ENCODE measurements at regions not wholly inside any gene's neighbourhood (a gene's known extent, or its start where the extent isn't known, plus 50 kb on each side); places are given as distances from the start of the nearest gene placed in this dataset.
"Not testable (repeated sequence)": the region's sequence is repeated elsewhere in the genome, so short reads cannot be mapped to it uniquely, and the experiment has no call there.

GRCh38 chr6:120931520-120932180, 402.6 kb downstream of the TBC1D32 start:
- not testable (repeated sequence) for DNase-seq (ENCODE audit: low read depth in 4 of 4, low spot score in 3 of 4)

DNA sequence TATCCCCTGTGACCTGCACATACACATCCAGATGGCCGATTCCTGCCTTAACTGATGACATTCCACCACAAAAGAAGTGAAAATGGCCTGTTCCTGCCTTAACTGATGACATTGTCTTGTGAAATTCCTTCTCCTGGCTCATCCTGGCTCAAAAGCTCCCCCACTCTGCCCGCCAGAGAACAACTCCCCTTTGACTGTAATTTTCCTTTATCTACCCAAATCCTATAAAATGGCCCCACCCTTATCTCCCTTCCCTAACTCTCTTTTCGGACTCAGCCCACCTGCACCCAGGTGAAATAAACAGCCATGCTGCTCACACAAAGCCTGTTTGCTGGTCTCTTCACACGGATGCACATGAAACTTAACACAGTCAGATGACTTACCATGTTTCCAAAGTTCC, 403.8 kb downstream of the TBC1D32 start:
- DNase-seq (ENCODE audit: low read depth in 4 of 4, low spot score in 3 of 4) = not testable (repeated sequence)

GRCh38 chr6:120924214-120924613, 410.1 kb downstream of the TBC1D32 start:
- no peak for DNase-seq (ENCODE audit: low read depth in 4 of 4, low spot score in 3 of 4)

- DNase-seq (ENCODE audit: low read depth in 4 of 4, low spot score in 3 of 4) = no peak
Observed at GRCh38 chr6:120918137-120918536, 416.1 kb downstream of the TBC1D32 start.

GRCh38 chr6:120916844-120917243, 417.4 kb downstream of the TBC1D32 start:
- no peak for DNase-seq (ENCODE audit: low read depth in 4 of 4, low spot score in 3 of 4)

- no peak for DNase-seq (ENCODE audit: low read depth in 4 of 4, low spot score in 3 of 4)
Observed at GRCh38 chr6:120913486-120913885, 420.8 kb downstream of the TBC1D32 start.

DNA sequence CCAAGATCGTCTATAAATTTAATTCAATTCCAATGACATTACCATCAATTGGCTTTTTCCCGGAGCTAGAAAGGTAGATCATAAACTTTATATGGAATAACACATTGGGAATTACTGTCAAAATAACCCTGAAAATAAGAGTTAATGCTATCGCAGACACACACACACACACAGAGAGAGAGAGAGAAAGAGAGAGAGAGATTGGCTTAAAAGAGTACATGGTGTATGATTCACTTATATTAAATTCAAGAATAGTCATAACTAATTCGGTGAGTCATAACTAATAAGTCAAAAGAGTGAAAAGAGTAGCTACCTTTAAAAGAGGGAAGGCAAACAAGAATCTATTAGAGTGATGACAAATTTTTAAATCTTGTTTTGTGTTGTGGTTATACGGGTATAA, 425.5 kb downstream of the TBC1D32 start:
- DNase-seq (ENCODE audit: low read depth in 4 of 4, low spot score in 3 of 4) = no peak

DNA sequence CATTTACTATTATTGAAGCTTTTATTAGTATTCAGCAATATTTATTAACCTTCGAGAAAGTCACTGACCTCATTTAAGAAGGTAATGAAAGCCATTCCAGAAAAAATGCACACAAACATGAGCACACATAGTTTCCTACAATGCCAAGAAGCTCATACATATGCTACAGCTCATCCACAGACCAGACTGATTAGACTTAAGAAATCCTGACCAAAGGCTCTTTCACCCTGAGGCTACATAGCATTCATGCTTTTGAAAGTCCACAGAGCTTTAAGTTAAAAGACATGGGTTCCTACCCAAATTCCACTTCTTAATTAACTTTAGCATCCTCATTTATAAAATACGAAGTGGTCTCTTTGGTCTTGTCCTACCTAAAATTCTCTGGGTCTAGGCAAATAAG, 430.4 kb downstream of the TBC1D32 start:
- DNase-seq (ENCODE audit: low read depth in 4 of 4, low spot score in 3 of 4) = no peak

- no peak for DNase-seq (ENCODE audit: low read depth in 4 of 4, low spot score in 3 of 4)
Observed at GRCh38 chr6:120899932-120900331, 434.3 kb downstream of the TBC1D32 start.

DNA sequence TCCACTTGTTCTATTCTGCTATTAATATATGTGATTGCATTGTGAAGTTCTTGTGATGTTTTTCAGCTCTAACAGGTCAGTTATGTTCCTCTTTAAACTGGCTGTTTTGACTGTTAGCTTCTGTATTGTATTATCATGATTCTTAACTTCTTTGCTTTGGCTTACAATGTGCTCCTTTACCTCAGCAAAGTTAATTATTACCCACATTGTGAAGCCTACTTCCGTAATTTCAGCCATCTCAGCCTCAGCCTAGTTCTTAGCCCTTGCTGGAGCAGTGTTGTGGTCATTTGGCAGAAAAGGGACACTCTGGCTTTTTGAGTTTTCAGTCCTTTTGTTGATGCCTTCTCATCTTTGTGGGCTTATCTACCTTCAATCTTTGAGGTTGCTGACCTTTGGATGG, 440.2 kb downstream of the TBC1D32 start:
- DNase-seq (ENCODE audit: low read depth in 4 of 4, low spot score in 3 of 4) = no peak

DNA sequence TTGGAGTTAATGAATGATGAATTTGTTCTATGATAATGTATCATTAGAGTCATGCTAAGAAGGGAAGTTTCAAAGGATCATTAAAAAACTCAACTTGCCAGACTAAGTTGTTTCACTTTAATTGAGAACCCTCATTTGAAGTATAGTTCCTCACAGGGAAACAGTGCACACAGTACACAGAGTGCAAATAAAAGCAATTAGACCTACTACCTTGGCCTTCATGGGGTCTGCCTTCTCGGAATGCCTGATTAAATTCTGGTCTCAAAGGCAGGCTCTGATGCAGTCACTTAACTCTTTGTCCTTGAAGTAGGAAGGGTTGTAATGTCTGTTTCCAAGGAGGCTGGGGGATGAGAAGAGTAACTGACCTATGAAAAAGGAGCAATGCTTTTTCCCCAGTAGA, 457.3 kb downstream of the TBC1D32 start:
- peak in 1 of 4 donors; percentile 4 for DNase-seq (ENCODE audit: low read depth in 4 of 4, low spot score in 3 of 4)

GRCh38 chr6:120876424-120876823, 457.9 kb downstream of the TBC1D32 start:
- DNase-seq (ENCODE audit: low read depth in 4 of 4, low spot score in 3 of 4) = no peak

DNA sequence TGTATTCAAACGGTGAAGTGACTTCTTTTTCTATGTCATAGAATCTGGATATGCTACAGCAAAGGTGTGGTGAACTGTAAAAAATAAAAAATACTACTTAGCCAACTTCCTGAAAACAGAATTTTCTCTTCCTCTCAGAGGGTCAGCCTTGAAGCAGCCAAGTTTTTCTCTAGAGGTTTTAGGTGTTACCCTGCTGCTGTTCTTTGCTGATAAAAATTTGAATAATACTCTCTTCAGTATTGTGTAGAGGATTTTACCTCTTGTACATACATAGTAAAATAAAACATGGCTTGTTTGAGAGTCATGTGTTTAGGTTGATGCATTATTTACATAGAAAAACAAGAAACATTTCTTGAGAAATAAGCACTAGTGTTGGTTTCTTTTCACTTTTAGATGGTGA, 458.4 kb downstream of the TBC1D32 start:
- DNase-seq (ENCODE audit: low read depth in 4 of 4, low spot score in 3 of 4) = no peak

DNA sequence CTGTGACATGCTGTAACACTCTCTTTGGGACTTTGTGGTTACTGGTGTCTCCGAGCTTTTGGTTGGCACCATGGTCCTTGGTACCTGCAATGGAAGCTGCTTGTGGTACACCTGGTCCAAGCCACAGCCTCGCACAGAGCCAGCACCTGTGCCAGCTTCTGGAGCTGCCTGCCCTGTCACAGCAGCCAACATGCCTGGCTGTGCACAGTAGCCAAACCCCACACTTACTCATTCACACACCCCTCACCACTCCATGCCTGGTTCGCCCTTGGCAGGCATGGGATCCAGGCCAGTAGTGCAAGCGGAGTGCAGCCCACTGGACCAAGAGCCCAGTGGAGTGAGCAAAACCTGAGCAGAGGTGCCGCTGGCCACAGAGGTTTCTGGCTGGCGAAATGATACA, 459.9 kb downstream of the TBC1D32 start:
- DNase-seq (ENCODE audit: low read depth in 4 of 4, low spot score in 3 of 4) = no peak

GRCh38 chr6:120873125-120873865, 461.0 kb downstream of the TBC1D32 start:
- no peak for DNase-seq (ENCODE audit: low read depth in 4 of 4, low spot score in 3 of 4)

- DNase-seq (ENCODE audit: low read depth in 4 of 4, low spot score in 3 of 4) = no peak
Observed at GRCh38 chr6:120872262-120872578, 462.1 kb downstream of the TBC1D32 start.

- DNase-seq (ENCODE audit: low read depth in 4 of 4, low spot score in 3 of 4) = no peak
Observed at GRCh38 chr6:120871416-120872261, 462.6 kb downstream of the TBC1D32 start.

GRCh38 chr6:120869397-120869796, 464.9 kb downstream of the TBC1D32 start:
- DNase-seq (ENCODE audit: low read depth in 4 of 4, low spot score in 3 of 4) = peak in 3 of 4 donors; percentile 15 to 22 (median 20)

DNA sequence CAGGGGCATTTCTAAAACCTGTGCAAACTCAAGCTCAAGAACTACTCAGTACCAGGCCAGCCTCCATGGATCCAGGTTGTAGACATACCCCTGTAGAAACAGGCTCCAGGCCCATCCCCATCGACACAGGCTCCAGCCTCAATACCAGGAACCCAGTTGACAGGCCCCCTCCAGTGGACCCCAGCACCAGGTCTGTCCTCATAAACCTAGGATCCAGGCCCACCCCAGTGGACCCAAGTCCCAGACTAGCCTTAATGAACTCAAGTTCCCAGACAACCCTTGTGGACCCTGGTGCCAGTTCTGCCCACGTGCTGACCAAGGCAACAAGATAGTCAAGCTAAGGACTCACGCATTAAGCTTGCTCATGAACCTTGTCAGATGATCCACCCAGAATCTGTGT, 476.9 kb downstream of the TBC1D32 start:
- DNase-seq (ENCODE audit: low read depth in 4 of 4, low spot score in 3 of 4) = no peak

DNA sequence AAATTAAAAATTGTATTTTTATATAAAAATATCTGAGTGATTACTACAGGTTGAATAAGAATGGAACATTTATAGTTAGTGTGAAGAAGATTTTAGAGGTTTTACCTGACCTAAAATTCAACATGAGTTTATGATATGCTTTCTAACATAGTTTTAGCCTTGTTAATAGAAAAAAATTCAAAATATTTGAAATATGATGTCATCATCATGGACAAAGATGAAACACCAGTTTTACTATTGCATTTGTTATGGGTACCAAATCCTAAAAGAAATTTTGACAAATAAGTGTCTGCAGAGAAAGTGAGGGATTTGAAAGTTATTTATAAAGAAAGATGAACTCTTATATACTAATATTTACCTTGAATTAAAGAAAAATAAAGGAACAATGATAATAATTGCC, 479.7 kb downstream of the TBC1D32 start:
- DNase-seq (ENCODE audit: low read depth in 4 of 4, low spot score in 3 of 4) = no peak

GRCh38 chr6:120853489-120853888, 480.8 kb downstream of the TBC1D32 start:
- DNase-seq (ENCODE audit: low read depth in 4 of 4, low spot score in 3 of 4) = no peak

All from right renal pelvis (tissue), 4 donors.